Muscle of back (tissue), 3 donors: ENCODE measurements at regions not wholly inside any gene's neighbourhood (a gene's known extent, or its start where the extent isn't known, plus 50 kb on each side); places are given as distances from the start of the nearest gene placed in this dataset.

Experiments used
- DNase-seq, 3 donors: peaks; one replicate each; pipeline versions ENCODE4 v3.0.0 to v3.0.0-alpha.2; 2013

DNA sequence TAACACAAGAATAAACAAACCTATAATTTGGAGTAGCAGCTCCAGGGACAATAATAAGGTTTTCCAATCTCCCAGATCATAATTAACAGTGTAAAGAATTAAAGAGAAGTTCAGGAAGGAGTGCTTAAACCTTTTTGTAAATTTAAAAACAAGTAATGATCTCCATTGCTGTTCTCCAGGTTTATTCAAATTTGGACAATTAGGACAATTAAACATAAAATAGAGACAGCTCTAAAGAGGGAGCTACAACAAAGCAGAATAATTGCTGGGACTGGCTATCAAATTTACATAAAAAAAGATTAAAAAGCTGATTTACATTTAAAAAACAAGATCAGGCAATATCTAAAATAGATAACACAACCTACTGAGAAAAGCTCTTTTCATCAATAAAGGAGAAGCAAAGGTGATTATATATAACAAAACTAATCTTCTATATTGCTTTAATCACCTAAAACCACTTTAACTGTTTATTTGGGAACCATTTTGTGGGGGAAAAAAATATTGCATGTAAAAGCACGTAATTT, 80.1 kb upstream of the CREB1 start:
- no peak for DNase-seq

DNA sequence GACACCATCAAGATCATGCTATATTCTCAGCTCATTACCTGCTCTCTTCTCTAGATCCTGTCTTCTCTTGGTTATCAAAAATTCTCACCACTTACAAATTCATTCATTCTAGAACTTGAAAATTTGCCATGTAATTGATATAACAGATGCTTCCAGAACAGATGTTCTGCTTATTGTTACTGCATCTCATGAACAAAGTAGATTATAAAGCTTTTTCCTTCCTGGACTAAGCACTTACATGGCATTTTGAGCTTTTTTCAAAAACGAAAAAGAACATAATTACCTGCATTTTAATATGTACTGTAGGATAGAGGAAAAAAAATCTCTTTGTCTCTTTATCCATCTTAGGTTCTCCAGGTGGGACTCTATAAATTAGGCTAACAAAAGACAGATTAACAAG, 79.6 kb upstream of the CREB1 start:
- DNase-seq, result peak in 1 of 3 donors; percentile 37

DNA sequence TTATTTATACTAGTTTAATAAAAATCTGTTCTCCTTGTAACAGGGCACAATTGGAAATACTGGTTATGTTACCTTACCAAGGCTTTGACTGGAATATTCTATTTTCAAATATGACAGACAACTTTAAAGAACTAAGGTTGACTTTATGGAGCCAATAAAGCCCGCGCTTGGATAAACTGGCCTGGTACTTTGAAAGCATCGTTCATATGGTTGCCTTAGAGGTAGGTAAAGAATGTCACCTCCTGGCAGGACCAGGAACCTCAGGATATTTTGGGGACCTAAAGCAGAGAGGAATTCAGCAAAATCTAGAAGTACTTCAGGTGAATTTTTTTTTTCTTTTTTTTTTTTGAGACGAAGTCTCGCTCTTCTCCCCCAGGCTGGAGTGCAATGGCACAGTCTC, 71.2 kb upstream of the CREB1 start:
- DNase-seq, result no peak

DNA sequence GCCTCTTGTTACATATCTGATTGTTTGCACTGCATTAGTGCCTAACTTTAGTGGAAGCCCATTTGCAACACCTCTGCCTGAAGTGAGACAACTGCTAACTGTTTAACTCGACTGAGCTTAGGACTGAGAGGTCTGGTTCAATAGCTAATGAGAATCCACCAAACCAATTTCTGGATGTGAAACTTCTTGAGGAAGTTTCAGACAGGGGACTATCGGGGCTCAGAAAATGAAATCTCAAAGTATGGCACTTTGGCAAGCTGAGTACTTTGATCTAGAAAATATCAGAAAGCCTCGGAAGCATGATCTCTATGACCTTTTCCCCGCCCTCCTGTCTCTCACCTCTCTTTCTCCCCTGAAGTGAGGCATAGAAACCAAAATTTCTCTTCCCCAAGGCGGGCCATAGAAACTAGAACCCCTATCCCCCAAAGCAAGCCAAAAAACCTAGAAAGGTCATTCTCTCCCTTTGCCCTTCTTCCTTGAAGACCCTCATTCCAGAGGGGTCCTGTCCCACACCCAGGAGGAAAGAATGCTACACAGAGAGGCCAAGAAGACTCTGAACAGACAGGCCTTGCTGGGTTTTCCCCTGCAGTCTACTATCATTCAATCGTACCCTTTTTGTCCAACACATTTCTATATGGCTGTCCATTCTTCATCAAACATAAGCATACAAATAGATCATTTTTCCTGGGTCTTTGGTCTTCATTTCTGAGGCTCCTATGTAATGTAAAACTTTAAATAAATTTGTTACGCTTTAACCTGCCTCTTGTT, 69.6 kb upstream of the CREB1 start:
- DNase-seq, result no peak

DNA sequence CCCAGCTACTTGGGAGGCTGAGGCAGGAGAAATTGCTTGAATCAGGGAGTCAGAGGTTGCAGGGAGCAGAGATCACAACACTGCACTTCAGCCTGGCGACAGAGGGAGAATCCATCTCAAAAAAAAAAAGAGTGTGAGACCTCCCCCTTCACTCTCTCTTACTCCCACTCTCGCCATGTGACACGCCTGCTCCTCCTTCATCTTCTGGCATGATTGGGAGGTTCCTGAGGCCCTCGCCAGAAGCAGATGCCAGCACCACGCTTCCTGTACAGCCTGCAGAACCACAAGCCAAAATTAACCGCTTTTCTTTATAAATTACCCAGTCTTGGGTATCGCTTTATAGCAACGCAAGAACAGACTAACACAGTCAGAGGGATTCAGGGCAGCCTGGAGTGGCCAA, 66.3 kb upstream of the CREB1 start:
- no peak for DNase-seq

DNA sequence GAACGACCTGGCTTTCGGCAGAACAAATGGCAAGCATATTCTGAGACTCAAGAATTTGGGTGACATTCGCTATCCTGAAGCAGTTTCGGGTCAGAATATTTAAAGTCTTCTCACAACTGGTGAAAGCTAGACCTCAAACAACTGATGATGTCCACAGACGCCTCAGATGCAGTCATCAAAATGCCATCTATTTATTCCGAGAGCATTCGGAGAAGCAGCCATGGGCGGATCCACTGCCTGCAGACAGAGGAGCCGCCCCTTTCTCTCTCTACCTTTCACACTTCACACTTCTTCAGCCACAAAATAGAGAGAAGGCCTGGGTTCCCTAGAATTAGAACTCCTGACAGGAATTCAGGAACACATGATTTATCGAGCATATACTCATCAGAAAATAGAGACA, 65.8 kb upstream of the CREB1 start:
- DNase-seq, result no peak

DNA sequence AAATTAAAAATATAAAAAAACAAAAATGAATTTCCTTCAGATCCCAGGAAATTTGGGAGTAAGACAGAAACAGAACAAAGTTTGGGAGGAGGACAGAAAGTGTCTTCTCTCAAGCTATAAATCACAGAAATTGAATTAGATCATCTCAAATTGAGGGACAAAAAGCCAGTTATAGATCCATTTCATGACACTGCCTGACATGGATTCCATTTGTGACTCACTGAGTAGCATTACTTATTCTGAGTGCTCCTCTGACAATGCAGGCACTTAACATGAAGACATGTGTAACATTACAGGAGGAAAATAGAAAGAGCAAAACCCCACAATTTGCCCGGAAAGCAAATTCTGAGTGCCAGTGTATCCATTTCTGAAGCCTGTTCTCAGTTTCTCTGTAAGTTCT, 63.9 kb upstream of the CREB1 start:
- no peak for DNase-seq

DNA sequence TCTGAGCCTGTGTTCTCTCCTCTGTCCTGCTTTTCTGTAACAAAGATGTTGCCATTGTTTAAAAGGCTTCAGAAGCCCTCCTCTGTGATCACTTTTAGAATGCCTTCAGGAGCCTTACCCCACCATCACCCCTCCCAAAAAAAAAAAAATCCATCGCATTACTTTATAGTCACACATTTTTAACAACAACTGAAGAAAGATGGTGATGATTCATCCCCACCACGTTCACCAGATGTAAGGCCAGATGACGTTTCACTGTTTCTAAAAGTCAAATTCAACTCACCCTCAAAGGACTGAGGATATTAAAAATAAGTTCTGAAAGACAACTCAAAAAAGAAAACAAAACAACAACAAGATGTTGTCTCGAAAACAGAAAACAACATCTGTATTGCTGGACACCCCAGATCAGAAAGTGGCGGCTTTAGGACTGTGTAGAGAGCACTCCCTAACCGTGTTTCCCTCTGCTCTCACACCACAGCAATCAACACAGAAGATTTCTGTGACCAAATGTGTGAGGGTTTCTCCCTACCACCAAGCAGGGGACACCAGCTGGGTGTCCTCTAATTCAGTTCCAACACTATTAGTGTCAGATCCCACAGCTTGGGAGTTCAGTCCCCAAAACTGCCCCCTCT, 61.9 kb upstream of the CREB1 start:
- DNase-seq, result peak in 1 of 3 donors; percentile 59

DNA sequence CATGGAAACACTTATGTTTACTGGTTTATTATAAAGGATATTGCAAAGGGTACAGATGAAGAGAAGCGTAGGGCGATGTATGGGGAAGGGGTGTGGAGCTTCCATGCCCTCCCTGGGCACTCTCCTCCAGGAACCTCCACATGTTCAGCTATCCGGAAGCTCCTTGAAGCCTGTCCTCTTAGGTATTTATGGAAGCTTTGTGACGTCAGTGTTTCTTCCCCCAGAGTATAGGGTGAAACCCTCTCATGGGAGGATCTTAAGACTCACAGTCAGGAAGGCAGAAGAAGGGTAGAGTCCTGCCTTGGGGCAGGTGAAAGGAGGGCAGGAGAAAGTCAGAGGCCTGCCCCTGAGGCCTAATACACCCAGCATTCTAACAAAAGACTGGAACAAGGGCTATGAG, 61.3 kb upstream of the CREB1 start:
- no peak for DNase-seq

DNA sequence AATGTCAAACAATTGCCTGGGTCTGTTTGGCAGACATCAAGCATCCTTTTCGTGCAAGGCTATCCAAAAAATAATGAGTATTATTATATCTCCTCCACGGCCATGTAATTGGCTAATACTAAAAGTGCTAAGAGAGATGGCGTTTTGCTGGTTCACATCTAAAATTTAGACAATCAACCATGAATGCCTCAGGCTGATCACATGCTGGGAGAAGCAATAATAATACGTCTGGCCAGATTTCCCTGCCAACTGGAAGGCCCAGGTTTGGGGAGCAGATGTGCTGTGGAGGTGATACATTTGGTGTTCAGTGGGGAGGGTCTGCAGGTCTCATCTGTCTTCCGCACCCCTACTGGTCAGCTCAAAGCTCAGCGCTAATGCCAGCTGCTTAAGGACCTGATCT, 60.3 kb upstream of the CREB1 start:
- DNase-seq, result no peak

DNA sequence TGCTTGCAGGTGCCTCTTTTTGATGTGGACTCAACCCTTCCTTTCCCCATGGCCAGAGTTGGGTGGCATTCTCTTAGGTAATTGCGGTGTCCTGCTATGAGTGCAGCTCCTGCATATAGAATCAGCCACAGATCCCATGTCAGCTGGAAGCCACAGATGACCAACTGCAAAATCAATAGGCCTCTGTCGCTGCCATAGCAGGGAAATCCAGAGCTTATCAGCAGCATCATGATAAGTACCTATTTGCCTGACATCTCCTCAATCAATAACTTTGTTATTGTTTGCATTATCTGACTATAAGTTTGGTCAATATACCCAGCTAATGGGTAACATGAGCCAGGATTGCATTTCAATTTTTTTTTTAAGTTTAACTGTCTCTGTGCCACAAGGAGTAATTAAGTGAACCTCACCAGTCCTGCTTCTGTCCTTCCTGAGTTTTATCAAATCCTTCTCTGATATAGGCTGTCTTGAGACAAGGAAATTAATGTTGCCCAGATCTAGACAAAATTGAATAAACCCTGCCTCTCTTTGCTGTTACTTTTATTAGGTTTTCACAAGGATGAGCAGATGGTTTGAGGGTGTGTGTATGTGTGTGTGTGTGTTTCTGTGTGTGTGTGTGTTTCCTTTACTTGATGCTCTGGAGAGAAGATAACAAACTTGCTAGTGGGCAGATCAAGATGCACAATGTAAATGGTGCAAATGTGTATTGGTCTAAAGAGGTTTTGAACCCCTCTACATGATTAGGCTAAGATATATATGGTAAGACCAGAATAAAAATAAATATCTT, 59.6 kb upstream of the CREB1 start:
- no peak for DNase-seq

DNA sequence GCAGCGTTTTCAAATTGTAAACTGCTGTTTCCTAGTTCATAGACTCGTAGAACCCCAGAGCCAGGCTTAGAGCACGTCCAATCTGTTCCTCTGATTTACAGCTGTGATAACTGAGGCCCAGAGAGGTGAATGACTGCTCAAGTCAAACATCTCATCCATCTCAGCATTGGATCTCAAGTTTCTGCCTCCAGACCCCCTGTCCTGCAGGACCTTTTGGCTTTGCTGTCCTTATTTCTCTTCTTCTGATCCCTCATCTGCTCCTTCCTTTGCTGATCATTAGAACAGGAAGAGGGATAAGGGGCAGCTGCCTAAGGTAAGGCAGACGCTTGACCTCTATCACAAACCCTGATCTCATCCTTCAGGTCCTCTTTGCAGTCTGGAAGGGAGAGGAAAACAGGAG, 58.5 kb upstream of the CREB1 start:
- DNase-seq, result no peak

DNA sequence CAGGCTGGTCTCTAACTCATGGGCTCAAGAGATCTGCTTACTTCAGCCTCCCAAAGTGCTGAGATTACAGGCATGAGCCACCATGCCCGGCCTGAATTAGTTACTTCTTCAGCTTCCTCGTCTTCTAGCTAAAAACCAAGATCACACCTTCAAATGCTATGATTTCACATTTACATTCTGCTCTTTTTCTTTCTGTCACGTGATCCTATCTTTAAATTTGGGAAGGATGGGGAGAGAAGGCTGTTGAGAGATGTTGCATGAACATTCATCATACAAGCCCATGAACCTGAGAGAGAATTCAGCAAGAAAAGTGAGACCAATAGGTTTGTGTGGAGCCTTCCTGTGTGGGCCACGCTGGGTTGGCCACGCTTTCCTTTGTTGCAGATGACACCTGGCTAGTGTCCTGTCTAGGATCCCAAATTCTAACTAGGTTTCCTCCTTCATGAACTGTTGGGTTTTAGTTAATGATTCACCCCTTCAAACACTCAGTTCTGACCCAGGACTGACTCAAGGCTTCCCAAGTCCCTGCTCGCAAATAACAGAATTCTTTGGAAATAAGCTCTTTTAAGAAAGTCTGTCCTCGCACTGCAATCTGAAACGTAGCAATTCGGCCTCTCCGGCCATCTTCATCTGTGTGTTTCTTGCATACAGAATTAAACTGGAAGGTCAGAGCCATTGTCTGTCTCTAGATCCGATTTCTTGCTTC, 57.3 kb upstream of the CREB1 start:
- DNase-seq, result no peak

DNA sequence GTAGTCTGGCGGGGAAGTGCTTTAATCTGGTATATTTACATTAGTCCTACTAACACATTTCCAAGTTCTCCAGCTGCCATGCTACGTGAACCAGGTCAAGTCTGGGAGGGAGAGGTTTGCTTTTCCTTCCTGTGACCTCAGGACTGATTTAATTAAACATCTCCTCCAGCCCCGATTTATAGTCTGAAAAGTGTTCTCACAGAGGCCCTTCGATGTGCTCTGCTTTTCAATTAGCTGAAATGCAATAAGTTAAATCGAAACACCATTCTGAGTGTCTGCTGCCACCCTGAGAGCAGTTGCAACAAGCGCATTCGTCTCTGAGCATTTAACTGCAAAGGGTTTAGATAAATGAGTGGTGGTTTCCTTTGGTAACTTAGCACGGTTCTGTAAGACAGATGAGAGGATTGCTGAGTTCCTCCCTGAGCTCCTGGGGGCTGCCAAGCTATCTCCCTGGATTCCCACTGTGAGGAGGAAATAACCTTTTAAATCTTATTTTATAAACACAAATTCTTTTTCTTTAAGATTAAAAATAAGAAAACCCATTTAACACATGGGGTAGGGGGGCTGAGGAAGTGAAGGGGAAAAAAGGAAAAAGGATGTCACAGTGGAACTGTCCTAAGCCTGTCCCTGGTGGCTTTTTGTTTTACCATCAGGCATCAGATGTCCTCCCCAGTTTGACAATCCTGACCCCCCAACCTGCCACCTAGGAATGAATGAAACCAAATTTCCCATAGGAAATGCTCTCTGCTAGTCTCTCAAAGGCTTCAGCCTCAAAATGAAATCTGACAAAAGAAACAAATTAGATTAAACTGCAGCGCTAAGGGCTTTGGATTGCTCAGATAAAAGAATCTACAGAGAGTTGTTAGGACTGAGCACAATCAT, 56.5 kb upstream of the CREB1 start:
- peak; percentile 62 to 83 (median 68) for DNase-seq

DNA sequence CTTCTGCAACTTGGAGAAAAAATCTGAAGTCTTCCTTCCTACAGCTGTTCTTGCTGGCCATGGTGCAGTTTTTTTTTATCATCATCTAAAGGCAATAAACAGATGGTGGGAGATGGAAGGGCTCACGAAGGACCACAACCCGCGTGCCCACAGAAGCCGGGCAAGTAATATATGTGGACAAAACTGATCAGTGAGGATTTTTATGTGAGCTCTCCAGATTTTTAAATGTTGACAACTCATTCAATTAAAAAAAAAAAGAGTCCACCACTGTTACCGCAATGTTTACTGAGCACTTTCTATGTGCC, 55.9 kb upstream of the CREB1 start:
- DNase-seq, result peak in 1 of 3 donors; percentile 39

DNA sequence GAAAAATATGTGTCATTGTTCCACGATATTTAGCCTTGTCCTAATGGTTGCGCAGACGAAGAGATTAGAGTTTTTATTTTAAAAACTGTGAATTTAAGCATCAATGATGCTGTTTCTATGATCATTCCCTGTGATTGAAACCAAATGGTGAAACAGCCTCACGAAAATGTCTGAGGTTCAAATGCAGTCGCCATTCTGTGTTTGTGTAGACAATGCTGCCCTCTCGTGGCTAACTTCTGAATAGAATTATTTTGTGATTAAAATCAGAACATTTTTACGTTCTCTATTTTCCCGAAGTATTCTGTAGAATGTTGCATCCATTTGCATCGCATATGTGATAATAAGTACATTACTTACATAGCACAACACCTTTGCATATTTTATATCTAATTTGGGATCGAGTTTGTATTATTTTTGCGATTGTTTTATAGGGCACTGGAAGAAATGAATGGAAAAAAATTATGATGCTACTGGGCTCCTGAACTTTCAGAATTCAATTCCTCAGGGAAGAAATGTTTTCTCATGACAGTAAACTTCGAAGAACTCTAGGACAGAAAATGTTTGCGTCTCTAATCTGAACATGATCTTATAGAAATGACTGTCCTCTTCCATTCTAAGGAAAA, 54.8 kb upstream of the CREB1 start:
- peak; percentile 66 to 82 (median 79) for DNase-seq

DNA sequence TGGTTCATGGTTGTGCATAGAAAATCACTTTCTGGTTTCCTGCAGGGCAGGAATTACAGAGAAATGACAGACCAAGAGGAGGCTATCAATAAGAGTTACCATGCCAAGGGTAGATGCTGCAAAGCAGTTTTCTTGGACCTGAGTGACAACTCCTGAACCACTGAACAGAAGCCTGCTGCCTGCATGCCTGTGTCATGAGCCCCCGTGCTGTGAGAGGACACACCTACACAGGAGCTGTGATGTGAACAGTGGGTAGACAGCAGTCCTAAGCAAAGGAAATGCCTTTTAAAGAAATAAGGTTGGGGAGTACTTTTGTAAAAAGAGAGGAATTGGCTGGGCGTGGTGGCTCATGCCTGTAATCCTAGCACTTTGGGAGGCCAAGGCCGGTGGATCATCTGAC, 54.2 kb upstream of the CREB1 start:
- DNase-seq, result no peak

DNA sequence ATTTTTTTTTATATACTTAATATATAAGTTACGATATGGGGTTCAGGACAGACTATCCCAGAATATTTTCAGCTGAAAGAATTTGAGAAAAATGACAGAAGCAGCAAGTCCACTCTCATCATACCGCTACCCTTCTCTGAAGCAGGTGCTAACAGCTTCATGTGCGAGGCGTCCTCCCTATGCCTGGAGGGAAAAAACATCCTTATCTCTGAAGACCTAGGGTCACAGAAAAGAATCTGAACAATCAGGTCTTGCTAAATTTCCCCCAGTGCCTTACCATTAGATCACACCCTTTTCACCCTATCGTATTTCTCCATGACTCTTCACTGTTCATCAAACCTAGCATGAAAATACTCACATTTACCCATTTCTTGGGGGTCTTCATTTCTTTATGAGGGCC, 51.9 kb upstream of the CREB1 start:
- no peak for DNase-seq

DNA sequence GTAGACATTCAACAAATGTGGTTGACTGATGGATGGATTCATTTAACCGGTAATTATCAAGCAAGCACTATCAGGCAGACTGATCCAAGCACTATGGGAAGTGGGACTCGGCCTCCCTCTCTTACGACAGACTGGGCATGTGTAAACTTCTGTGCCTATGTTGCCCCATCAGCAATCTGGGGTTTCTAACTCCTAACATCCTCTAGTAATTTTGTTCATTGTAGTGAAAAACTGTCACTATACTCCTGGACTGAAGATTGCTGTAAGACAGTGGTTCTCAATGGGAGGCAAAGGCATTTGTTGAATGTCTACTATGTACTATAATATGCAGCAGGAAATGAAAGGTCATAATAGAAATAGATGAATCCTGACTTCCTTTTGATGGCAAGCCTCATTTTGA, 51.2 kb upstream of the CREB1 start:
- DNase-seq, result no peak

DNA sequence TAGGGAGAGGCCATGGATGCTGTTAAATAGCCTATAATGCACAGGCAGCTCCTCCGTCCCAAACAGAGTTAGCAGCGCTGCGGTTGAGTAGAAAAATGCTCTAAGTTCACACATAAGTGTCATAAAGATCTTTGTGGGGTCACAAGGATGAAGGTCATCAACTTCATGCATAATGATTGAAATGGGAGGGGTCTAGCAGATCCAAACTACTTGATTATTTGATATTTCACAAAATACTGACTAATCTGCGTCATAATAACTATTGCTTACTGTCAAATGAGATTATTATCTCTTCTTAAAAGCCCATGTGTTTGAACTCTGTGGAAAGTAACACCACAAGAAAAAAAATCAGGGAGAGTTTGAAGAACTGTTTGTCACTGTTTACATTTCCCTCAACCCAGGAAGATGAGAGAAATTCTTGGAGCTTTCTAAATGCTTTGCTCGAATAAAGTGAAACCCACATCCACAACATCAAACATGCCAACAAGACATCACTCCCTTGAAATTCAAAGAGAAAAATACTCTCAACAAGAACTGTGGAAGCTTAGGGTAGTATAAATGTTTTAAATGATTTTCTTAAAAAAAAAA, 50.5 kb upstream of the CREB1 start:
- no peak for DNase-seq
